ENCODE measurements at regions not wholly inside any gene's neighbourhood (a gene's known extent, or its start where the extent isn't known, plus 50 kb on each side); places are given as distances from the start of the nearest gene placed in this dataset.
A peak's percentile ranks its signal among the peaks of the same experiment; 100 is the strongest.

- DNase-seq, result no peak
Observed at GRCh38 chr3:170730071-170730812, 139.8 kb downstream of the RPL22L1 start.

- DNase-seq, result no peak
Observed at GRCh38 chr3:170728181-170728580, 141.8 kb downstream of the RPL22L1 start.

- DNase-seq, result no peak
Observed at GRCh38 chr3:170727754-170728153, 141.9 kb upstream of the SLC7A14 start.

GRCh38 chr3:170726976-170727661 is 141.2 kb upstream of the SLC7A14 start:
- DNase-seq, result no peak

GRCh38 chr3:170725285-170725731 is 139.4 kb upstream of the SLC7A14 start:
- DNase-seq, result no peak

GRCh38 chr3:170724599-170725280 is 138.9 kb upstream of the SLC7A14 start:
- DNase-seq, result no peak

GRCh38 chr3:170723241-170723640 is 137.4 kb upstream of the SLC7A14 start:
- peak; percentile 26 for DNase-seq

- DNase-seq, result no peak
Observed at GRCh38 chr3:170721563-170721962, 135.7 kb upstream of the SLC7A14 start.

- DNase-seq, result no peak
Observed at GRCh38 chr3:170719300-170719699, 133.4 kb upstream of the SLC7A14 start.

GRCh38 chr3:170718848-170719247 is 133.0 kb upstream of the SLC7A14 start:
- no peak for DNase-seq

GRCh38 chr3:170717410-170718402 is 131.8 kb upstream of the SLC7A14 start:
- no peak for DNase-seq

GRCh38 chr3:170716172-170716805 is 130.4 kb upstream of the SLC7A14 start:
- no peak for DNase-seq

- DNase-seq, result no peak
Observed at GRCh38 chr3:170714562-170715535, 129.0 kb upstream of the SLC7A14 start.

GRCh38 chr3:170714122-170714521 is 128.2 kb upstream of the SLC7A14 start:
- DNase-seq, result no peak

GRCh38 chr3:170713653-170714052 is 127.8 kb upstream of the SLC7A14 start:
- DNase-seq, result no peak

GRCh38 chr3:170712798-170713197 is 126.9 kb upstream of the SLC7A14 start:
- DNase-seq, result no peak

- no peak for DNase-seq
Observed at GRCh38 chr3:170712336-170712735, 126.5 kb upstream of the SLC7A14 start.

GRCh38 chr3:170711786-170712185 is 125.9 kb upstream of the SLC7A14 start:
- DNase-seq, result no peak

- no peak for DNase-seq
Observed at GRCh38 chr3:170709046-170709445, 123.2 kb upstream of the SLC7A14 start.

- no peak for DNase-seq
Observed at GRCh38 chr3:170707899-170708298, 122.0 kb upstream of the SLC7A14 start.
